ENCODE measurements at regions not wholly inside any gene's neighbourhood (a gene's known extent, or its start where the extent isn't known, plus 50 kb on each side); places are given as distances from the start of the nearest gene placed in this dataset.

DNA sequence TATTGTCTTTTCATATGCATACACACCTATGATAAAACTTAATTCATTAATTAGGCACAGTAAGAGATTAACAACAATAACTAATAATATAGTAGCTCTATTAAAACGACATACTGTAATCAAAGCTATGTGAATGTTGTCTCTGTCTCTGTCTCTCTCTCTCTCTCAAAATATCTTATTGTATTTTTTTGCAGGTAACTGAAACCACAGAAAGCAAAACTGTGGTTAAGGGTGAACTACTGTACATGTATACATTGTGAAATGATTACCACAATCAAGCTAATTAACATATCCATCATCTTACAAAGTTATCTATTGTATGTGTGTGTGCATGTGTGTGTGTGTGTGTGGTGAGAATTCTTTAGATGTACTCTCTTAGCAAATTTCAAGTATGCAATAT is 242.0 kb upstream of the RSPO3 start:
- TF ChIP-seq SP1 (IDR thresholded peaks at IDR 0.05) (no peak), FOXM1 (IDR thresholded peaks at IDR 0.05; ENCODE audit: borderline replicate concordance) (no peak), L3MBTL2 (conservative IDR thresholded peaks at IDR 0.05) (no peak), FOXA1 (IDR thresholded peaks at IDR 0.05) (no peak), ELF4 (IDR thresholded peaks at IDR 0.05) (no peak), FOXK2 (IDR thresholded peaks at IDR 0.05) (no peak), HDGF (IDR thresholded peaks at IDR 0.05; ENCODE audit: borderline replicate concordance) (no peak), ZNF384 (IDR thresholded peaks at IDR 0.05) (no peak), TARDBP (IDR thresholded peaks at IDR 0.05) (no peak), ARNT (IDR thresholded peaks at IDR 0.05) (no peak), CTBP1 (IDR thresholded peaks at IDR 0.05; ENCODE audit: borderline replicate concordance) (no peak), NFRKB (IDR thresholded peaks at IDR 0.05) (no peak), BHLHE40 (IDR thresholded peaks at IDR 0.05; ENCODE audit: borderline replicate concordance) (no peak)
- TF ChIP-seq, protein P1, sequence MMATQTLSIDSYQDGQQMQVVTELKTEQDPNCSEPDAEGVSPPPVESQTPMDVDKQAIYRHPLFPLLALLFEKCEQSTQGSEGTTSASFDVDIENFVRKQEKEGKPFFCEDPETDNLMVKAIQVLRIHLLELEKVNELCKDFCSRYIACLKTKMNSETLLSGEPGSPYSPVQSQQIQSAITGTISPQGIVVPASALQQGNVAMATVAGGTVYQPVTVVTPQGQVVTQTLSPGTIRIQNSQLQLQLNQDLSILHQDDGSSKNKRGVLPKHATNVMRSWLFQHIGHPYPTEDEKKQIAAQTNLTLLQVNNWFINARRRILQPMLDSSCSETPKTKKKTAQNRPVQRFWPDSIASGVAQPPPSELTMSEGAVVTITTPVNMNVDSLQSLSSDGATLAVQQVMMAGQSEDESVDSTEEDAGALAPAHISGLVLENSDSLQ (IDR thresholded peaks at IDR 0.05) = no peak

Data from HEK293T (cell line).